ENCODE measurements at regions not wholly inside any gene's neighbourhood (a gene's known extent, or its start where the extent isn't known, plus 50 kb on each side); places are given as distances from the start of the nearest gene placed in this dataset.

DNA sequence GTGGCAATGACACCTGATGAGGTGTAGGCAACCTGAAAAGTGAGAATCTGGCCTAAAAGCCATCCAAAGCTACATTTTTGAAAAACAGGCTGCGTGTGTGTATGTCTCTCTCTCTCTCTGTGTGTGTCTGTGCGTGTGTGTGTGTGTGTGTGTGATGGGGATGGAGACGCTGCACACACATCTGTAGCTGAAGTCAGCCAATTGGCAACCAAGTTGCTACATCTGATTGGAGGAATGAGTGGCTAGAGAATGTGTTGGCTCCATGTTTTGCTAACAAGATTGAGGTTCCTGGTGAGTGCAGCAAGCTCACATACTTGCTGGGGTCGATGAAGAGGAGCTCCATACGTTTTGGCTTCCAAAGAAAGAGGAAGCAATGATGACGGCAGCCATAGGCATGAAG is 311.4 kb upstream of the NCAM1 start:
- Histone ChIP-seq H3K4me1 (ENCODE audit: insufficient read depth, low read length) (no peaks in the 10 kb centered on the region), H3K4me3 (replicated peaks in 1 of 3; ENCODE audit: insufficient read depth in 1 of 3, low read depth in 2 of 3, low read length in 3 of 3) (no peak overlapping the region), H3K9me3 (ENCODE audit: low read length) (0 out of 2 replicates have a peak, but pooled peaks cover 4% of the 10 kb centered on the region), H2AFZ (ENCODE audit: low read length) (no peak overlapping the region), H3K27me3 (ENCODE audit: control insufficient read depth in 1 of 2, insufficient read depth in 2 of 2, low read length in 2 of 2) (peaks cover 0 to 3% of the 10 kb centered on the region in 2 experiments; a peak in 1 of 5 replicates), H3K79me2 (ENCODE audit: insufficient read depth, low read length) (no peaks in the 10 kb centered on the region), H3K4me2 (ENCODE audit: low read depth, low read length) (no peak overlapping the region), H3K36me3 (replicated peaks in 1 of 2; ENCODE audit: control insufficient read depth in 1 of 2, insufficient read depth in 2 of 2, low read length in 2 of 2) (no peaks in the 10 kb centered on the region), H4K20me1 (ENCODE audit: insufficient read depth, low read length) (no peaks in the 10 kb centered on the region), H3K27ac (ENCODE audit: extremely low read length, insufficient read depth, low read length) (no peak overlapping the region), H3K9ac (ENCODE audit: insufficient read depth, low read depth, low read length) (no peak overlapping the region)
- whole genome bisulfite sequencing (ENCODE audit: low lambda C conversion rate), result 21% methylated on average over 4 of the region's 6 CpGs
- in situ Hi-C loops (cut with HindIII; ENCODE audit: extremely low pct_ligation_motif_present, low pct_unique_long_range_greater_than_20kb) (no loop called here), intact Hi-C loops (cut with micrococcal nuclease; ENCODE audit: unreplicated experiment) (no loop called here)
- ATAC-seq (no peak), FAIRE-seq (no peak), DNase-seq (ENCODE audit: low spot score) (no peak)
- ChIA-PET POLR2A (no interaction called here), CTCF (ENCODE audit: low intra/inter-chr PET ratio, low total read pairs) (no interaction called here)
- no peak for TF ChIP-seq TBP (CRISPR knock-in tag; IDR thresholded peaks at IDR 0.05)
- no peak for TF ChIP-seq YEATS4 (CRISPR knock-in tag; IDR thresholded peaks at IDR 0.05; ENCODE audit: borderline replicate concordance)
- TF ChIP-seq SP2 (CRISPR knock-in tag; IDR thresholded peaks at IDR 0.05), result no peak
- no peak for TF ChIP-seq ZNF335 (CRISPR knock-in tag; IDR thresholded peaks at IDR 0.05)
- no peak for TF ChIP-seq KDM5B (CRISPR knock-in tag; IDR thresholded peaks at IDR 0.05; ENCODE audit: borderline replicate concordance)
- TF ChIP-seq, protein P1, sequence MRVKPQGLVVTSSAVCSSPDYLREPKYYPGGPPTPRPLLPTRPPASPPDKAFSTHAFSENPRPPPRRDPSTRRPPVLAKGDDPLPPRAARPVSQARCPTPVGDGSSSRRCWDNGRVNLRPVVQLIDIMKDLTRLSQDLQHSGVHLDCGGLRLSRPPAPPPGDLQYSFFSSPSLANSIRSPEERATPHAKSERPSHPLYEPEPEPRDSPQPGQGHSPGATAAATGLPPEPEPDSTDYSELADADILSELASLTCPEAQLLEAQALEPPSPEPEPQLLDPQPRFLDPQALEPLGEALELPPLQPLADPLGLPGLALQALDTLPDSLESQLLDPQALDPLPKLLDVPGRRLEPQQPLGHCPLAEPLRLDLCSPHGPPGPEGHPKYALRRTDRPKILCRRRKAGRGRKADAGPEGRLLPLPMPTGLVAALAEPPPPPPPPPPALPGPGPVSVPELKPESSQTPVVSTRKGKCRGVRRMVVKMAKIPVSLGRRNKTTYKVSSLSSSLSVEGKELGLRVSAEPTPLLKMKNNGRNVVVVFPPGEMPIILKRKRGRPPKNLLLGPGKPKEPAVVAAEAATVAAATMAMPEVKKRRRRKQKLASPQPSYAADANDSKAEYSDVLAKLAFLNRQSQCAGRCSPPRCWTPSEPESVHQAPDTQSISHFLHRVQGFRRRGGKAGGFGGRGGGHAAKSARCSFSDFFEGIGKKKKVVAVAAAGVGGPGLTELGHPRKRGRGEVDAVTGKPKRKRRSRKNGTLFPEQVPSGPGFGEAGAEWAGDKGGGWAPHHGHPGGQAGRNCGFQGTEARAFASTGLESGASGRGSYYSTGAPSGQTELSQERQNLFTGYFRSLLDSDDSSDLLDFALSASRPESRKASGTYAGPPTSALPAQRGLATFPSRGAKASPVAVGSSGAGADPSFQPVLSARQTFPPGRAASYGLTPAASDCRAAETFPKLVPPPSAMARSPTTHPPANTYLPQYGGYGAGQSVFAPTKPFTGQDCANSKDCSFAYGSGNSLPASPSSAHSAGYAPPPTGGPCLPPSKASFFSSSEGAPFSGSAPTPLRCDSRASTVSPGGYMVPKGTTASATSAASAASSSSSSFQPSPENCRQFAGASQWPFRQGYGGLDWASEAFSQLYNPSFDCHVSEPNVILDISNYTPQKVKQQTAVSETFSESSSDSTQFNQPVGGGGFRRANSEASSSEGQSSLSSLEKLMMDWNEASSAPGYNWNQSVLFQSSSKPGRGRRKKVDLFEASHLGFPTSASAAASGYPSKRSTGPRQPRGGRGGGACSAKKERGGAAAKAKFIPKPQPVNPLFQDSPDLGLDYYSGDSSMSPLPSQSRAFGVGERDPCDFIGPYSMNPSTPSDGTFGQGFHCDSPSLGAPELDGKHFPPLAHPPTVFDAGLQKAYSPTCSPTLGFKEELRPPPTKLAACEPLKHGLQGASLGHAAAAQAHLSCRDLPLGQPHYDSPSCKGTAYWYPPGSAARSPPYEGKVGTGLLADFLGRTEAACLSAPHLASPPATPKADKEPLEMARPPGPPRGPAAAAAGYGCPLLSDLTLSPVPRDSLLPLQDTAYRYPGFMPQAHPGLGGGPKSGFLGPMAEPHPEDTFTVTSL (CRISPR knock-in tag; IDR thresholded peaks at IDR 0.05; ENCODE audit: borderline replicate concordance), result no peak
- TF ChIP-seq ZNF878 (CRISPR knock-in tag; IDR thresholded peaks at IDR 0.05), result no peak
- TF ChIP-seq, protein P2, sequence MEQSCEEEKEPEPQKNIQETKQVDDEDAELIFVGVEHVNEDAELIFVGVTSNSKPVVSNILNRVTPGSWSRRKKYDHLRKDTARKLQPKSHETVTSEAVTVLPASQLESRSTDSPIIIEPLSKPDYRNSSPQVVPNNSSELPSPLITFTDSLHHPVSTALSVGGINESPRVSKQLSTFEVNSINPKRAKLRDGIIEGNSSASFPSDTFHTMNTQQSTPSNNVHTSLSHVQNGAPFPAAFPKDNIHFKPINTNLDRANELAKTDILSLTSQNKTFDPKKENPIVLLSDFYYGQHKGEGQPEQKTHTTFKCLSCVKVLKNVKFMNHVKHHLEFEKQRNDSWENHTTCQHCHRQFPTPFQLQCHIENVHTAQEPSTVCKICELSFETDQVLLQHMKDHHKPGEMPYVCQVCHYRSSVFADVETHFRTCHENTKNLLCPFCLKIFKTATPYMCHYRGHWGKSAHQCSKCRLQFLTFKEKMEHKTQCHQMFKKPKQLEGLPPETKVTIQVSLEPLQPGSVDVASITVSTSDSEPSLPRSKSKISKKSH (CRISPR knock-in tag; IDR thresholded peaks at IDR 0.05; ENCODE audit: borderline replicate concordance), result no peak
- TF ChIP-seq ZNF430 (CRISPR knock-in tag; IDR thresholded peaks at IDR 0.05), result no peak
- TF ChIP-seq ARID2 (CRISPR knock-in tag; IDR thresholded peaks at IDR 0.05; ENCODE audit: borderline replicate concordance), result no peak
- TF ChIP-seq ZNF839 (CRISPR knock-in tag; IDR thresholded peaks at IDR 0.05; ENCODE audit: borderline replicate concordance), result no peak
- TF ChIP-seq ZNF543 (CRISPR knock-in tag; IDR thresholded peaks at IDR 0.05), result no peak
- no peak for TF ChIP-seq RBM39 (IDR thresholded peaks at IDR 0.05; ENCODE audit: low read depth, low read length, poor library complexity, severe bottlenecking)
- TF ChIP-seq, protein P3, sequence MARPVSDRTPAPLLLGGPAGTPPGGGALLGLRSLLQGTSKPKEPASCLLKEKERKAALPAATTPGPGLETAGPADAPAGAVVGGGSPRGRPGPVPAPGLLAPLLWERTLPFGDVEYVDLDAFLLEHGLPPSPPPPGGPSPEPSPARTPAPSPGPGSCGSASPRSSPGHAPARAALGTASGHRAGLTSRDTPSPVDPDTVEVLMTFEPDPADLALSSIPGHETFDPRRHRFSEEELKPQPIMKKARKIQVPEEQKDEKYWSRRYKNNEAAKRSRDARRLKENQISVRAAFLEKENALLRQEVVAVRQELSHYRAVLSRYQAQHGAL (CRISPR knock-in tag; IDR thresholded peaks at IDR 0.05; ENCODE audit: not compliant biosample characterization), result no peak
- no peak for TF ChIP-seq ZNF207 (IDR thresholded peaks at IDR 0.05; ENCODE audit: borderline replicate concordance)
- no TSS peak for BruUV-seq (replicated peaks)

All from HepG2 (cell line).